Cardiac muscle cell (in vitro differentiated cells and primary cell): ENCODE measurements at regions not wholly inside any gene's neighbourhood (a gene's known extent, or its start where the extent isn't known, plus 50 kb on each side); places are given as distances from the start of the nearest gene placed in this dataset.

Source experiments
- DNase-seq, 2 donors: peaks; one replicate each; pipeline versions ENCODE4 v3.0.0 to v3.0.0-alpha.2; 2010 to 2017; ENCODE audit warnings: low read depth in 1 of 2, low spot score in 1 of 2
- H3K27ac ChIP-seq: fragments of 200-600 bp; sonication (generic); 2 replicates; pipeline ENCODE4 v1.5.1; 2016
- H3K27me3 ChIP-seq: fragments of 200-600 bp; sonication (generic); 2 replicates; pipeline ENCODE4 v1.6.0; 2016; ENCODE audit warnings: control low read depth
- H3K36me3 ChIP-seq: fragments of 200-600 bp; sonication (generic); 2 replicates; pipeline ENCODE4 v1.5.1; 2016; ENCODE audit warnings: control low read depth
- H3K4me1 ChIP-seq: fragments of 200-600 bp; sonication (generic); 2 replicates; pipeline ENCODE4 v1.8.1; 2017; ENCODE audit warnings: low read depth, mild to moderate bottlenecking, mixed run types
- H3K4me3 ChIP-seq: fragments of 200-600 bp; sonication (generic); 2 replicates; pipeline ENCODE4 v1.5.1; 2016; ENCODE audit warnings: mild to moderate bottlenecking
- H3K9me3 ChIP-seq: fragments of 200-600 bp; sonication (generic); 2 replicates; pipeline ENCODE4 v1.5.1; 2017; ENCODE audit warnings: low read depth, mild to moderate bottlenecking, control low read depth
- CTCF ChIP-seq: IDR thresholded peaks from 2 replicates; pipeline ENCODE4 v1.5.1; 2012; ENCODE audit warnings: low read depth, mild to moderate bottlenecking, low read length

GRCh38 chr2:196245378-196246140 lies 74.2 kb upstream of the STK17B start:
- H3K36me3 ChIP-seq, result no peaks in the 10 kb centered on the region
- H3K4me1 ChIP-seq, result no peaks in the 10 kb centered on the region
- no peak overlapping the region for H3K4me3 ChIP-seq
- no peak for DNase-seq
- TF ChIP-seq CTCF, result no peak
- H3K27ac ChIP-seq, result no peak overlapping the region
- H3K9me3 ChIP-seq, result no peaks in the 10 kb centered on the region
- no peaks in the 10 kb centered on the region for H3K27me3 ChIP-seq

GRCh38 chr2:196247114-196247975 lies 76.0 kb upstream of the STK17B start:
- no peak for TF ChIP-seq CTCF
- H3K27me3 ChIP-seq, result no peaks in the 10 kb centered on the region
- H3K27ac ChIP-seq, result no peak overlapping the region
- no peak for DNase-seq
- no peaks in the 10 kb centered on the region for H3K36me3 ChIP-seq
- H3K9me3 ChIP-seq, result no peaks in the 10 kb centered on the region
- H3K4me3 ChIP-seq, result no peak overlapping the region
- no peaks in the 10 kb centered on the region for H3K4me1 ChIP-seq

- DNase-seq, result no peak
- H3K27ac ChIP-seq, result no peak overlapping the region
- no peaks in the 10 kb centered on the region for H3K4me1 ChIP-seq
- no peak overlapping the region for H3K4me3 ChIP-seq
- H3K9me3 ChIP-seq, result no peaks in the 10 kb centered on the region
- H3K27me3 ChIP-seq, result no peaks in the 10 kb centered on the region
- TF ChIP-seq CTCF, result no peak
- H3K36me3 ChIP-seq, result no peaks in the 10 kb centered on the region
Measured at GRCh38 chr2:196247976-196248280, 76.5 kb upstream of the STK17B start.

- no peak for TF ChIP-seq CTCF
- Histone ChIP-seq H3K27ac (no peak overlapping the region), H3K36me3 (no peaks in the 10 kb centered on the region), H3K27me3 (no peaks in the 10 kb centered on the region), H3K4me1 (no peaks in the 10 kb centered on the region), H3K9me3 (no peaks in the 10 kb centered on the region), H3K4me3 (no peak overlapping the region)
- no peak for DNase-seq
Measured at GRCh38 chr2:196248467-196249094, 77.2 kb upstream of the STK17B start.

- DNase-seq, result no peak
- Histone ChIP-seq H3K4me3 (no peak overlapping the region), H3K27ac (no peak overlapping the region), H3K4me1 (no peaks in the 10 kb centered on the region), H3K36me3 (no peaks in the 10 kb centered on the region), H3K27me3 (no peaks in the 10 kb centered on the region), H3K9me3 (no peaks in the 10 kb centered on the region)
- TF ChIP-seq CTCF, result no peak
Measured at GRCh38 chr2:196249171-196249570, 77.8 kb upstream of the STK17B start.
